Neural progenitor cell (in vitro differentiated cells): ENCODE measurements at regions not wholly inside any gene's neighbourhood (a gene's known extent, or its start where the extent isn't known, plus 50 kb on each side); places are given as distances from the start of the nearest gene placed in this dataset.
A peak's percentile ranks its signal among the peaks of the same experiment; 100 is the strongest.
"Not testable (repeated sequence)": the region's sequence is repeated elsewhere in the genome, so short reads cannot be mapped to it uniquely, and the experiment has no call there.

Experiments used
- DNase-seq: peaks from one replicate; pipeline ENCODE4 v3.0.0-alpha.2; 2016; ENCODE audit warnings: low spot score
- H2AFZ ChIP-seq: fragments of 200-600 bp; sonication (generic); replicated peaks from 2 replicates; pipeline ENCODE4 v1.6.1; 2016; ENCODE audit warnings: antibody characterized with exemption
- H3F3A ChIP-seq: fragments of 200-600 bp; sonication (generic); 2 replicates; pipeline ENCODE4 v1.6.1; 2016; ENCODE audit warnings: antibody characterized with exemption, low read depth
- H3K27ac ChIP-seq: fragments of 200-600 bp; sonication (generic); 2 replicates; pipeline ENCODE4 v1.5.1; 2016; ENCODE audit warnings: mild to moderate bottlenecking
- H3K27me3 ChIP-seq: fragments of 200-600 bp; sonication (generic); 2 replicates; pipeline ENCODE4 v1.6.1; 2016; ENCODE audit warnings: mild to moderate bottlenecking, moderate library complexity
- H3K36me3 ChIP-seq: fragments of 200-600 bp; sonication (generic); 2 replicates; pipeline ENCODE4 v1.5.1; 2016
- H3K4me1 ChIP-seq: fragments of 200-600 bp; sonication (generic); 2 replicates; pipeline ENCODE4 v1.6.1; 2016; ENCODE audit warnings: mixed run types
- H3K4me2 ChIP-seq: fragments of 200-600 bp; sonication (generic); 2 replicates; pipeline ENCODE4 v1.6.1; 2016
- H3K4me3 ChIP-seq: fragments of 200-600 bp; sonication (generic); 2 replicates; pipeline ENCODE4 v1.5.1; 2016
- H3K79me2 ChIP-seq: fragments of 200-600 bp; sonication (generic); 2 replicates; pipeline ENCODE4 v1.6.1; 2016; ENCODE audit warnings: low read depth
- H3K9ac ChIP-seq: fragments of 200-600 bp; sonication (generic); 2 replicates; pipeline ENCODE4 v1.6.1; 2016
- H3K9me3 ChIP-seq: fragments of 200-600 bp; sonication (generic); 2 replicates; pipeline ENCODE4 v1.5.1; 2016; ENCODE audit warnings: low read depth
- H4K20me1 ChIP-seq: fragments of 200-600 bp; sonication (generic); 2 replicates; pipeline ENCODE4 v1.6.1; 2016; ENCODE audit warnings: low read depth
- H3K27ac Mint-ChIP-seq: 3 replicates; pipeline ENCODE4 v1.8.0; 2021; ENCODE audit warnings: mixed read lengths
- H3K27me3 Mint-ChIP-seq: 2 replicates; pipeline ENCODE4 v1.8.0; 2022; ENCODE audit warnings: low read depth, mild to moderate bottlenecking, inconsistent platforms, moderate library complexity, mixed read lengths; ENCODE audit not compliant: insufficient read depth
- H3K36me3 Mint-ChIP-seq: 3 replicates; pipeline ENCODE4 v1.8.0; 2021; ENCODE audit warnings: mixed read lengths
- H3K4me1 Mint-ChIP-seq: 3 replicates; pipeline ENCODE4 v1.8.0; 2021; ENCODE audit warnings: mixed read lengths
- H3K4me3 Mint-ChIP-seq: 3 replicates; pipeline ENCODE4 v1.8.0; 2021; ENCODE audit warnings: mild to moderate bottlenecking, moderate library complexity, mixed read lengths
- H3K9me3 Mint-ChIP-seq: 3 replicates; pipeline ENCODE4 v1.8.0; 2020; ENCODE audit warnings: mixed read lengths
- CTCF ChIP-seq: fragments of 200-600 bp; sonication (generic); IDR thresholded peaks from 2 replicates; pipeline ENCODE4 v1.5.1; 2017; ENCODE audit warnings: antibody characterized with exemption, mild to moderate bottlenecking
- EZH2 ChIP-seq: fragments of 200-600 bp; sonication (generic); IDR thresholded peaks from 2 replicates; pipeline ENCODE4 v1.6.1; 2017; ENCODE audit warnings: antibody characterized with exemption, mild to moderate bottlenecking, moderate library complexity
- EZH2phosphoT487 ChIP-seq: fragments of 200-600 bp; sonication (generic); IDR thresholded peaks from 2 replicates; pipeline ENCODE4 v1.6.1; 2017; ENCODE audit warnings: antibody characterized with exemption

GRCh38 chr6:82524031-82524430 is 160.4 kb downstream of the TPBG start:
- peak overlapping the region; percentile 39 for H2AFZ ChIP-seq
- no peak overlapping the region for H3K4me2 ChIP-seq
- Mint-ChIP-seq H3K4me3 (no peak overlapping the region), H3K9me3 (peaks cover 12% of the 10 kb centered on the region), H3K27ac (no peak overlapping the region), H3K36me3 (peaks cover 4% of the 10 kb centered on the region), H3K27me3 (peaks cover 2% of the 10 kb centered on the region), H3K4me1 (peaks cover 8% of the 10 kb centered on the region)
- H3K9me3 ChIP-seq = no peaks in the 10 kb centered on the region
- no peaks in the 10 kb centered on the region for H3F3A ChIP-seq
- DNase-seq = no peak
- TF ChIP-seq EZH2phosphoT487 (no peak), CTCF (no peak), EZH2 (no peak)
- no peaks in the 10 kb centered on the region for H4K20me1 ChIP-seq
- no peak overlapping the region for H3K27ac ChIP-seq
- H3K4me1 ChIP-seq = peaks cover 5% of the 10 kb centered on the region
- H3K79me2 ChIP-seq = no peaks in the 10 kb centered on the region
- no peak overlapping the region for H3K4me3 ChIP-seq
- no peaks in the 10 kb centered on the region for H3K36me3 ChIP-seq
- no peaks in the 10 kb centered on the region for H3K27me3 ChIP-seq
- H3K9ac ChIP-seq = no peak overlapping the region

GRCh38 chr6:82525775-82526495 is 162.3 kb downstream of the TPBG start:
- peaks cover 2% of the 10 kb centered on the region for H3K27me3 Mint-ChIP-seq
- Histone ChIP-seq H3K4me1 (peaks cover 5% of the 10 kb centered on the region), H3K36me3 (peaks cover 6% of the 10 kb centered on the region), H3K9me3 (no peaks in the 10 kb centered on the region), H3K27me3 (no peaks in the 10 kb centered on the region), H3K4me2 (no peak overlapping the region), H3F3A (no peaks in the 10 kb centered on the region), H3K4me3 (no peak overlapping the region), H3K79me2 (no peaks in the 10 kb centered on the region), H2AFZ (peak overlapping the region; percentile 54), H3K27ac (no peak overlapping the region), H4K20me1 (no peaks in the 10 kb centered on the region), H3K9ac (no peak overlapping the region)
- peaks cover 7% of the 10 kb centered on the region for H3K9me3 Mint-ChIP-seq
- no peak for DNase-seq
- TF ChIP-seq CTCF (no peak), EZH2phosphoT487 (no peak), EZH2 (no peak)
- H3K27ac Mint-ChIP-seq = no peak overlapping the region
- H3K4me1 Mint-ChIP-seq = peaks cover 8% of the 10 kb centered on the region
- H3K4me3 Mint-ChIP-seq = no peak overlapping the region
- no peaks in the 10 kb centered on the region for H3K36me3 Mint-ChIP-seq

GRCh38 chr6:82529960-82530460 is 166.4 kb downstream of the TPBG start:
- DNase-seq, H3K27me3 Mint-ChIP-seq, H3K27ac ChIP-seq, H3K9ac ChIP-seq, H3K36me3 ChIP-seq, H3K27ac Mint-ChIP-seq, H3K36me3 Mint-ChIP-seq, H3F3A ChIP-seq, H3K4me2 ChIP-seq, H4K20me1 ChIP-seq, H3K4me1 Mint-ChIP-seq, H2AFZ ChIP-seq, H3K4me3 Mint-ChIP-seq, H3K9me3 ChIP-seq, H3K4me1 ChIP-seq, H3K79me2 ChIP-seq, H3K9me3 Mint-ChIP-seq, H3K4me3 ChIP-seq, H3K27me3 ChIP-seq: not testable (repeated sequence)

- peaks cover 4% of the 10 kb centered on the region for H3K36me3 ChIP-seq
- H3K4me3 Mint-ChIP-seq = no peak overlapping the region
- H3K4me3 ChIP-seq = no peak overlapping the region
- H3K27me3 ChIP-seq = no peaks in the 10 kb centered on the region
- peaks cover 23% of the 10 kb centered on the region for H3K4me1 Mint-ChIP-seq
- H3K27me3 Mint-ChIP-seq = no peaks in the 10 kb centered on the region
- peaks cover 2% of the 10 kb centered on the region for H3K36me3 Mint-ChIP-seq
- H4K20me1 ChIP-seq = no peaks in the 10 kb centered on the region
- TF ChIP-seq EZH2 (no peak), CTCF (no peak), EZH2phosphoT487 (no peak)
- no peaks in the 10 kb centered on the region for H3F3A ChIP-seq
- H2AFZ ChIP-seq = no peak overlapping the region
- H3K79me2 ChIP-seq = no peaks in the 10 kb centered on the region
- no peak for DNase-seq
- H3K9me3 ChIP-seq = no peaks in the 10 kb centered on the region
- H3K4me2 ChIP-seq = no peak overlapping the region
- H3K9ac ChIP-seq = no peak overlapping the region
- peaks cover 10% of the 10 kb centered on the region for H3K9me3 Mint-ChIP-seq
- no peak overlapping the region for H3K27ac ChIP-seq
- H3K27ac Mint-ChIP-seq = no peak overlapping the region
- peaks cover 12% of the 10 kb centered on the region for H3K4me1 ChIP-seq
These were observed 171.3 kb downstream of the TPBG start for GRCh38 chr6:82534876-82535275.

GRCh38 chr6:82549480-82549879 is 185.9 kb downstream of the TPBG start:
- H3F3A ChIP-seq, H3K4me3 ChIP-seq, H3K27me3 ChIP-seq, H3K36me3 Mint-ChIP-seq, H3K27ac Mint-ChIP-seq, H3K9ac ChIP-seq, H2AFZ ChIP-seq, H3K9me3 ChIP-seq, H3K36me3 ChIP-seq, H3K79me2 ChIP-seq, DNase-seq, H3K27me3 Mint-ChIP-seq, H3K4me3 Mint-ChIP-seq, H3K27ac ChIP-seq, H4K20me1 ChIP-seq, H3K4me2 ChIP-seq: not testable (repeated sequence)
- H3K4me1 ChIP-seq = peaks cover 10% of the 10 kb centered on the region
- peaks cover 14% of the 10 kb centered on the region for H3K4me1 Mint-ChIP-seq
- H3K9me3 Mint-ChIP-seq = peaks cover 47% of the 10 kb centered on the region

GRCh38 chr6:82551311-82551710 is 187.7 kb downstream of the TPBG start:
- Mint-ChIP-seq H3K4me1 (peaks cover 22% of the 10 kb centered on the region), H3K9me3 (peaks cover 32% of the 10 kb centered on the region)
- not testable (repeated sequence) for H3K79me2 ChIP-seq, H3K4me2 ChIP-seq, H3K9ac ChIP-seq, H3K36me3 Mint-ChIP-seq, H3K9me3 ChIP-seq, H3K4me3 ChIP-seq, H3K27ac ChIP-seq, H3K27ac Mint-ChIP-seq, H2AFZ ChIP-seq, H4K20me1 ChIP-seq, H3K4me3 Mint-ChIP-seq, DNase-seq, H3K36me3 ChIP-seq, H3K27me3 ChIP-seq, H3F3A ChIP-seq, H3K27me3 Mint-ChIP-seq
- H3K4me1 ChIP-seq = peaks cover 19% of the 10 kb centered on the region
